CD4-positive, alpha-beta T cell treated with Interleukin-6 for 4 hours (primary cell): ENCODE measurements at regions not wholly inside any gene's neighbourhood (a gene's known extent, or its start where the extent isn't known, plus 50 kb on each side); places are given as distances from the start of the nearest gene placed in this dataset.
"Not testable (repeated sequence)": the region's sequence is repeated elsewhere in the genome, so short reads cannot be mapped to it uniquely, and the experiment has no call there.

Source experiments
- DNase-seq: peaks from one replicate; pipeline ENCODE4 v3.0.0-alpha.2; 2020; ENCODE audit warnings: mixed read lengths

- no peak for DNase-seq
Measured at GRCh38 chr4:67035501-67035900, 509.8 kb downstream of the CENPC start.

DNA sequence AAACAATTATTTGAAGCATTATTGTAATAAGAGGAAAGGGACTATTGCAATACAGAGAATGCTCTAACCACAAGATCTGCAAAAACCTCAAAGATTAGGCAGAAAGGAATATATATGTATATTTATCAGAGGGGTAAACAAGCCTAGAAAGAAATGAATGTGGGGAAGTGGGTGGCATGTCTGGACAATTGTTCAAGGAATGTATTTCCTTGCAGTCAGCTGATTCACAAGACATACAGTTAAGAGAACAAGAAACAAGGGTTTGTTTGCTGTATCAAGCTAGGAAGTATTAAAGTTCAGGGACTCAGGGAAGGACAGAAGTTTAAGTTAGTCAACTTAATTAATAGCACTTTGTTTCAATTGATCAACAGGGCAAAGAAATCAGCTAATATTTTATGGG lies 514.7 kb downstream of the CENPC start:
- DNase-seq, result no peak

GRCh38 chr4:67020438-67020797 lies 524.9 kb downstream of the CENPC start:
- no peak for DNase-seq

- no peak for DNase-seq
Measured at GRCh38 chr4:67019686-67020437, 525.4 kb downstream of the CENPC start.

DNA sequence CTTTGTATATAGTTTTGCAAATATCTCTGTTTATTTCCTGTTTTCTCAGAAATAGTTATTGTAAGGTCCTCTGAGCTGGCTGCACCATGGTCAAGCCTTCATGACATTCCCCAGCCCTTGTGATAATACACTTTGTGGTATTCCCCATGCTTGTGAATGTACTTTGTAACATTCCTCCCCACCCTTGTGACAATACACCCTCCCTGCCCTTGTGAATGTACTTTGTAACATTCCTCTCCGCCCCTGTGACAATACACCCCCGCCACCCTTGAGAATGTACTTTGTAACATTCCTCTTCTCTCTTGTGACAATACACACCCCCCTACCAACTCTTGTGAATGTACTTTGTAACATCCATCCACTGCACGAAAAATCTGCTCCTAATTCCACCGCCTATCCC lies 530.7 kb downstream of the CENPC start:
- DNase-seq, result no peak

- no peak for DNase-seq
Measured at GRCh38 chr4:67006791-67007190, 538.5 kb downstream of the CENPC start.

DNA sequence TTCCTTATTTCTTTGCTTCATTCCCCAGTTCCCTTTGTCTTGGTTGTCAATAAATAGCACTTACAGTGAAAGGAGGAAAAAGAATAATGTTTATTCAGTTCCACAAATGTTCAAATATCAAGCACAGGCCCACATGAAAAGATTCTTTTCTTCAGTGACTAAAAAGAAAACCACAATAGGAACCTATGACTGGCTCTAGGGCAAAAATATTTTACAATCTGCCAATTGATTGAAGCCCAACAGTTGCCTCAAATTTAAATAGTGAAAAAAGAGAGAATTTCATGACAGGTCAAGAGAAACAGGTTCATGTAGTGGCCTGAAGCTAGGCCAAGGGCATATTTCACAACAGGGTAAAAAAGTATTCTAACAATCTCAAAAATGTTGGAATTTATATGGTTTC lies 553.8 kb downstream of the CENPC start:
- no peak for DNase-seq

GRCh38 chr4:66974665-66975064 lies 570.6 kb downstream of the CENPC start:
- DNase-seq, result no peak

DNA sequence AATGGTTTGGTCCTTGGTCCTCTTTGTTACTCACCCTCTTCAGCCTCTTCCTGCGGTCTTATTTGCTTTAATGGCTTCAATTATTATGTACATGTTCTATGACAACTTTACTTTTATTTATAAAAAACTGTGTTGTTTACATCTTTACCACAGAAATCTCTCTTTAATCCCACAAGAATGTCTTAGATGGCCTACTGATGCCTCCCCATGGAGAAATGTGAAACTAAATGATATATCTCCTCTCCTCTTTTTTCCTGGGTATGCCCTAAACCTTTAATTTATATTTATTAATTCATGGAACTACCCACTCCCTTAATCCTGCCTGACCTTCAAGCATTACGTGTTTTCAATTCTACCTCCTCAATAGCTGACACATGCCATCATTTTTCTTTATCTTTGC lies 573.2 kb downstream of the CENPC start:
- DNase-seq, result no peak

GRCh38 chr4:66964467-66964866 lies 580.8 kb downstream of the CENPC start:
- DNase-seq, result no peak

DNA sequence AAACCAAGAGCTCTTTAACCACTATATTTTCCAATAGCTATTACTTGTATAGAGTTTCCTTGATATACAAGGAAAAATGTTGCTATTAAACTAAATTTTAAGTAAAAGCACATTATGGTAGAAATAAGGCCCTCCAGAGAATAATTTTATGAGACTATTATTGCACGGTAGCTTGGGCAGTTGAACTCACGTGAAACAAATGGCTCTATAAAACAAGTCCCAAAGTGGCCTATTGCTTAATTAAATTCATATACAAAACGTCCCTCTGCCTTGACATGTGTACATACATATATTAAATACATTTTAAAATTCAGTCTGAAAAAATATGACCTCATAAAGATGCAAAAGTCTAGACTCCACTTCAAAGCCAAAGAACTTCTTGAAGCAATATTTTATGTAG lies 582.2 kb downstream of the CENPC start:
- DNase-seq, result no peak

DNA sequence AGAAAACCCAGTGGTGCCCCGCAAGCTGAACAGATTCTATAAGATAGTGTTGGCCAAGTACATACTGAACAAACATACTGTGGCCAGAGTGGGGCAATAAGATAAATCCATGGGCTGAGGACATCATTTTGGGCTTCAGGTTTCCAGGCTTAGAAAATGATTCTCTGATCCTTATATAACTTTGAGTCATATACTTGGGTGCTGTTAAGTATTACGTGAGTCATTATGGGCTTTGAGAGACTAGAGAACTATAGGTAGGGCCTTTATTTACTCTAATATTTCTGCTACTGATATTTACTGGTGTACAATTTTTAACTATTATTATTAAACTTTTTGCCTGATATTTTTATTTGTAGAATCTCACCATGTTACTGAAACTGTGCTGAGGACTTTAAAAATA lies 586.1 kb downstream of the CENPC start:
- no peak for DNase-seq

DNA sequence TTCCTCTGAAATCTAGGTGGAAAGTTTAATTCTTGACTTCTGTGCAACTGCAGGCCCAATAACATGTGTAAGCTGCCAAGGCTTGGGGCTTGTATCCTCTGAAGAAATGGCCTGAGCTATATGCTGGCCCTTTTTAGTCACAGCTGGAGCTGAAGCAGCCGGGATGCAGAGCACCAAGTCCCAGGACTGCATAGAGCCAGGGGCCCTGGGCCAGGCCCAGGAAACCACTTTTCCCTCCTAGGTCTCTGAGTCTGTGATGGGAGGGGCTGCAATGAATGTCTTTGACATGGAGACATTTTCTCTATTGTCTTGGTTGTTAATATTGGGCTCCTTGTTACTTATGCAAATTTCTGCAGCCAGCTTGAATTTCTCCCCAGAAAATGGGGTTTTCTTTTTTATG lies 588.5 kb downstream of the CENPC start:
- DNase-seq, result no peak

DNA sequence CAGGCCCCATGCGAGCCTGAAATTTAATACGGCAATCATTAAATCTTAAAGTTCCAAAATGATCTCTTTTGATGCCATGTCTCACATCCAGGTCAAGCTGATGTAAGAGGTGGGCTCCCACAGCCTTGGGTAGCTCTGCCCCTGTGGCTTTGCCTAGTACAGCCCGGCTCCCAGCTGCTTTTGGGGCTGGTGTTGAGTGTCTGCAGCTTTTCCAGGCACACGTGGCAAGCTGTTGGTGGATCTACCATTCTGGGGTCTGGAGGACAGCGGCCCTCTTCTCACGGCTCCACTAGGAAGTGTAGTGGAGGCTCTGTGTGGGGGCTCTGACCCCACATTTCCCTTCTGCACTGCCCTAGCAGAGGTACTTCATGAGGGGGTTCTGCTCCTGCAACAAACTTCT lies 588.9 kb downstream of the CENPC start:
- DNase-seq, result no peak

DNA sequence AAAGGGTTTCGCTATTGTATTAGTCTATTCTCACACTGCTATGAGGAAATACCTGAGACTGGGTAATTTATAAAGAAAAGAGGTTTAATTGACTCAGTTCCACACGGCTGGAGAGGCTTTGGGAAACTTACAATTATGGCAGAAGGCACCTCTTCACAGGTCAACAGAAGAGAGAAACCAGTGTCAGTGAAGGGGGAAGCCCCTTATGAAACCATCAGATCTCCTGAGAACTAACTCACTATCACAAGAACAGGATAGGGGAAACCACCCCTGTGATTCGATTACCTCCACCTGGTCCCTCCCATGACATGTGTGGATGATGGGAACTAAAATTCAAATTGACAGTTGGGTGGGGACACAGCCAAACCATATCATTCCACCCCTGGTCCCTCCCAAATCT lies 589.5 kb downstream of the CENPC start:
- DNase-seq, result no peak

DNA sequence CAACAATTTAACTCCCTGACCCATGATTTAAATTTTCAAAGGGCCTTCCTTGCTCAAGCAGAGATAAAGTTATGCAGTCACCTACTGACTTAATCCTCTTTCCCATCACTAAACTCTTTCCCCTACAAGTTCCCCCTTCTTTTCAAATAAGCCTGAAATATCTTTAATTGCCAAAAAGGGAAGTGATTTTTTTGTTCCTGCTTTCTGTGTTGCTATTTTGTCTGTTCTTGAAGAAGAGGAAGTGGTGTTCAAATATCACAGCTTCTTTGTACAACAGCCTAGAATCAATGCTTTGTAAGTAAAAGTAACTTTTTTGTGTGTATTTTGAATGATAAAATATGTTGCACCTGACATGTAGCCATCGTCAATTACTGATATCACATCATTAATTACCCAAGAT lies 595.9 kb downstream of the CENPC start:
- DNase-seq, result no peak

DNA sequence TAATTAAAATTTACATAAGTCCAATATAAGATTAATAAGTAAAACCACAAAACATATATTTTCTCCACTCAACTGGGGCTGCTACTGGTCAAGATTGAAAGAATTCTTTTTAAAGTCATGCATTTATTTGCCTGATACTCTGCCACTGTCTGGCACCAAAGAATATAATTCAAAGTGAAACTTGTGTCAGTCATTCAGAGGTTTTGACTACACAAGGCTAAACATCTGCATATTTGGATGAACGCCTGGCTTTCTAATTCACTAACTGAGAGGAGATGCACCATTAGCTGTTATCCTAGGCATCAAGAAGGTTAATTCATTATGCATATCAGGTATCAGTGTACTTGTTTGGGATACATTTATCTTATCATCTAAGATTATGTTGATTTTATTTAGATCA lies 598.5 kb downstream of the CENPC start:
- DNase-seq, result no peak

- no peak for DNase-seq
Measured at GRCh38 chr4:66943112-66943511, 602.2 kb downstream of the CENPC start.

DNA sequence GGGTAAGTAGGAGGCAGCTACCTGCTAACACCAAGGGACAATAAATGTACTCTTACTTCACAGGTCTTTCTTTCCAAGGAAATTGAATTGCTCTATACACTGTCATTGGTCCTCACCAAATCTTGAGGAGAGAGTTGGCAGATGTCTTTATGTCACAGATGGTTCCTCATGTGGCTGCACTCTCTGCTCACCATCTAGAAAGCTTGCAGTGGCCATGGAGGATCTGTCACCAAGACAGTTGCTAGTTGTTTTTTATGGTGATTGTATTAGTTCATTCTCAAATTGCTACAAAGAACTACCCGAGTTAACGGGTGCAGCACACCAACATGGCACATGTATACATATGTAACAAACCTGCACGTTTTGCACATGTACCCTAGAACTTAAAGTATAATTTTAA lies 613.3 kb downstream of the CENPC start:
- DNase-seq, result not testable (repeated sequence)

GRCh38 chr4:66930206-66930605 lies 615.1 kb downstream of the CENPC start:
- DNase-seq, result no peak

- DNase-seq, result no peak
Measured at GRCh38 chr4:66929748-66930147, 615.6 kb downstream of the CENPC start.

GRCh38 chr4:66928881-66929280 lies 616.4 kb downstream of the CENPC start:
- not testable (repeated sequence) for DNase-seq

- no peak for DNase-seq
Measured at GRCh38 chr4:66927937-66928336, 617.4 kb downstream of the CENPC start.

DNA sequence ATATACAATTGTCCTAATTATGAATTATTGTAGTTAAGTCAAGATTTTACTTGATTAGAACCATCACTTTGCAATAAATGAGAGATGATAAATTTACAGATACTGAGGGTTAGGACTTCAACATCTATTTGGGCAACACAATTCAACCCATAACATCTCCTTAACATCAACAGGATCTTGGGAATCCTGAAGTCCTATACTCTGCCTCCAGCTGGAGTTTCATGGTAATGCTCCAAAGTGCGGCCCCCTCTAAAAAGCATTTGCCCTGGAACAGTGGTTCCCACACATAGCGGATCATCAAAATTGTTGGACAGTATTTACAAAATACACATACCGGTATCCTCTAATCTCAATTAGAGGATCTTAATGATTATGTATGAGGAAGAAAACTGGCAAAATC lies 618.6 kb downstream of the CENPC start:
- no peak for DNase-seq

DNA sequence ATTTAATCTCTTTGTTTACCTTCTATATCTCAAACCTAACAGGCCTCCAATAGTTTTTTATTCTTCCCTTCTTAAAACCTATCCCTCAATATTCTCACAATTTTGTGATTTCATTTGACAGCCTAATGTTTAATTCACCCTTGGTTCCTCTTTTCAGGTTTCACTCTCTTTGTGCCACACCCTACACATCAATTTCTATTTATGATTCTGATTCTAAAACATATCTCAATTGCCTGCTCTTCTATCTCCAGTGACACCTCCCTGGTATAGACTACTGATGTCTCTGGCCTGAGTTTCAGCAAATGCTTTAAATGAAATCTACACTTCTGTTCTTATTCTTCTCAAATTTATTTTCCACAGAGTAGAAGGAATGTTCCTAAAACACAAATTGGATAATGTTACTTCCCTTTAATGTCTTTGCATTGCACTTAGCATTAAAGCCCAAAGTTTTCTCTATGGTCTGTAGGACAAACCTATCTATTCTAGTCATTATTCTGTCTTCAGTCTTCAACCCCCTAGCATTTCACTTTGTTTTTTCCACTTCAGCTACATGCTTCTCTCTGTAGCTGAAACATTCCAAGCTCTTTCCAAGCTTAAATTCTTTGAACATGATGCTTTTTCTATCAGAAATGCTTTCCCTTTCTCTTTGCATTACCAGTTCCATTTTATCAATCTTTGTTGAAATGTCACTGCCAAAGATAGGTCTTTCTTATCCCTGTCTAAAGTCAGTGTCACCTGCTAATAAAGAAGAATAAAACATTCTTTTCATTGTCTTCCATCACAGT lies 622.0 kb downstream of the CENPC start:
- no peak for DNase-seq
